Heart right ventricle (tissue), 16 donors: ENCODE measurements at regions not wholly inside any gene's neighbourhood (a gene's known extent, or its start where the extent isn't known, plus 50 kb on each side); places are given as distances from the start of the nearest gene placed in this dataset.

Experiments used
- ATAC-seq, 8 donors: fragments of 200-7000 bp; cut with Tn5 transposase; one replicate each; pipeline ENCODE4 v1.9.1; 2020; ENCODE audit warnings: mild to moderate bottlenecking in 8 of 8, moderate library complexity in 8 of 8, moderate number of reproducible peaks in 1 of 8
- DNase-seq, 2 donors: peaks; one replicate each; pipeline ENCODE4 v3.0.0-alpha.2; 2020
- H3K27ac ChIP-seq, 10 donors: fragments of 200-600 bp; sonication (generic) in 2 of 10; one replicate each; pipeline versions ENCODE4 v1.5.0 to v1.8.0; 2020 to 2022; ENCODE audit warnings: mild to moderate bottlenecking in 3 of 10
- H3K27me3 ChIP-seq, 7 donors: fragments of 200-600 bp; one replicate each; pipeline ENCODE4 v1.8.0; 2021 to 2022; ENCODE audit warnings: mild to moderate bottlenecking in 2 of 7
- H3K36me3 ChIP-seq, 9 donors: fragments of 200-600 bp; sonication (generic) in 1 of 9; one replicate each; pipeline versions ENCODE4 v1.5.0 to v1.8.0; 2020 to 2022; ENCODE audit warnings: mild to moderate bottlenecking in 2 of 9
- H3K4me1 ChIP-seq, 9 donors: fragments of 200-600 bp; sonication (generic) in 1 of 9; one replicate each; pipeline versions ENCODE4 v1.5.0 to v1.8.0; 2020 to 2022; ENCODE audit warnings: mild to moderate bottlenecking in 4 of 9
- H3K4me3 ChIP-seq, 10 donors: fragments of 200-600 bp; sonication (generic) in 2 of 10; one replicate each; pipeline versions ENCODE4 v1.5.0 to v1.8.0; 2020 to 2022; ENCODE audit warnings: mild to moderate bottlenecking in 7 of 10, moderate library complexity in 2 of 10
- H3K9me3 ChIP-seq, 11 donors: fragments of 200-600 bp in 10 of 11; sonication (generic) in 2 of 11; one replicate each; pipeline versions ENCODE4 v1.5.0 to v1.8.0; 2013 to 2022; ENCODE audit warnings: mild to moderate bottlenecking in 2 of 11, control low read depth in 1 of 11, moderate library complexity in 1 of 11
- WGBS, 2 donors: extraction: QIAGEN DNeasy Blood & Tissue Kit; methylation state at CpG; one replicate each; pipeline ENCODE4 v1.1.7; 2013; ENCODE audit warnings: inconsistent platforms in 1 of 2; 5-methylcytosine and 5-hydroxymethylcytosine counted together
- intact Hi-C, 10 donors: fragments of 100-400 bp; cut with DNase I; formaldehyde crosslinking; loops; one replicate each; pipeline versions ENCODE4 v1.11.1 to v1.14.2; 2022
- TF ChIP-seq, protein P1 (sequence below), 9 donors: fragments of 200-600 bp; sonication (generic) in 2 of 9; IDR thresholded peaks; one replicate each; pipeline versions ENCODE4 v1.5.0 to v1.8.0; 2021 to 2022; ENCODE audit warnings: antibody characterized with exemption in 9 of 9, mild to moderate bottlenecking in 5 of 9, moderate library complexity in 1 of 9
- donor health status: Arrhythmogenic right ventricular cardiomyopathy.
- donor health status: ischemic (EF 13 %, LVEDD 7.1; RV severe dilation, severe dysfunction).
- donor health status: healthy with polysubstance abuse.
- donor health status: DM: no; HTN: yes; CAD: no.
- donor health status: DM: no; HTN: no; CAD: no.
- donor health status: ischemic (EF 25% LVEDD 6.9; RV normal size, moderate dysfunction).
- donor health status: ischemic (EF 25% LVEDD 5.7; RV mildly dilated, moderate dysfunction).
- donor health status: healthy.
- donor health status: DM: yes; HTN: yes; CAD: no.
- donor health status: Ischemic cardiomyopathy.
- donor health status: ischemic (EF 35%, LVEDD 5.7; RV mildly dilated, moderate dysfunction).
- donor health status: nonischemic (EF 11% LVEDD 7.7; RV severe dilation, severe dysfunction).
- donor health status: DM: yes; HTN: yes; CAD: no.
- donor health status: PGD.
- donor health status: ischemic (EF 29% LVEDD 5.4; RV normal size, mild dysfunction).
- donor health status: nonischemic (EF 23%, LVEDD 6.1; RV moderate dilation, normal function).

- Histone ChIP-seq H3K27me3 (peaks cover 0 to 8% (median 0%) of the 10 kb centered on the region in 7 donors), H3K27ac (no peak overlapping the region), H3K4me3 (no peak overlapping the region), H3K9me3 (peaks cover 0 to 11% (median 0%) of the 10 kb centered on the region in 11 donors), H3K36me3 (no peaks in the 10 kb centered on the region), H3K4me1 (no peaks in the 10 kb centered on the region)
- no peak for ATAC-seq
- TF ChIP-seq, protein P1, sequence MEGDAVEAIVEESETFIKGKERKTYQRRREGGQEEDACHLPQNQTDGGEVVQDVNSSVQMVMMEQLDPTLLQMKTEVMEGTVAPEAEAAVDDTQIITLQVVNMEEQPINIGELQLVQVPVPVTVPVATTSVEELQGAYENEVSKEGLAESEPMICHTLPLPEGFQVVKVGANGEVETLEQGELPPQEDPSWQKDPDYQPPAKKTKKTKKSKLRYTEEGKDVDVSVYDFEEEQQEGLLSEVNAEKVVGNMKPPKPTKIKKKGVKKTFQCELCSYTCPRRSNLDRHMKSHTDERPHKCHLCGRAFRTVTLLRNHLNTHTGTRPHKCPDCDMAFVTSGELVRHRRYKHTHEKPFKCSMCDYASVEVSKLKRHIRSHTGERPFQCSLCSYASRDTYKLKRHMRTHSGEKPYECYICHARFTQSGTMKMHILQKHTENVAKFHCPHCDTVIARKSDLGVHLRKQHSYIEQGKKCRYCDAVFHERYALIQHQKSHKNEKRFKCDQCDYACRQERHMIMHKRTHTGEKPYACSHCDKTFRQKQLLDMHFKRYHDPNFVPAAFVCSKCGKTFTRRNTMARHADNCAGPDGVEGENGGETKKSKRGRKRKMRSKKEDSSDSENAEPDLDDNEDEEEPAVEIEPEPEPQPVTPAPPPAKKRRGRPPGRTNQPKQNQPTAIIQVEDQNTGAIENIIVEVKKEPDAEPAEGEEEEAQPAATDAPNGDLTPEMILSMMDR (IDR thresholded peaks at IDR 0.05): no peak
- WGBS, 2 donors: 78 to 79% methylated on average over 4 of the region's 4 CpGs
- intact Hi-C loops: no loop called here
- DNase-seq: no peak
Measured at GRCh38 chr18:51731070-51731469, 533.6 kb upstream of the MEX3C start.

GRCh38 chr18:51734576-51734975, 537.1 kb upstream of the MEX3C start:
- no peaks in the 10 kb centered on the region for H3K4me1 ChIP-seq
- 78 to 85% methylated on average over 3 of the region's 3 CpGs for WGBS, 2 donors
- no peak for ATAC-seq

GRCh38 chr18:51739044-51739666, 541.7 kb upstream of the MEX3C start:
- Histone ChIP-seq H3K36me3 (no peaks in the 10 kb centered on the region), H3K4me1 (no peaks in the 10 kb centered on the region), H3K27ac (no peak overlapping the region), H3K4me3 (no peak overlapping the region), H3K9me3 (peaks cover 0 to 8% (median 0%) of the 10 kb centered on the region in 11 donors), H3K27me3 (no peaks in the 10 kb centered on the region)
- DNase-seq: no peak
- intact Hi-C loops: no loop called here
- WGBS, 2 donors: 81 to 91% methylated on average over 2 of the region's 2 CpGs
- ATAC-seq: no peak
- TF ChIP-seq, protein P1 (IDR thresholded peaks at IDR 0.05): no peak

More at GRCh38 chr18:51734576-51734975, 537.1 kb upstream of the MEX3C start:
- Histone ChIP-seq H3K36me3 (no peaks in the 10 kb centered on the region), H3K4me3 (no peak overlapping the region), H3K27ac (no peak overlapping the region), H3K9me3 (no peaks in the 10 kb centered on the region), H3K27me3 (peaks cover 0 to 8% (median 0%) of the 10 kb centered on the region in 7 donors)
- intact Hi-C loops: no loop called here
- no peak for DNase-seq
- TF ChIP-seq, protein P1 (IDR thresholded peaks at IDR 0.05): no peak

- Histone ChIP-seq H3K4me1 (no peaks in the 10 kb centered on the region), H3K27me3 (peaks cover 0 to 5% (median 0%) of the 10 kb centered on the region in 7 donors), H3K27ac (no peak overlapping the region), H3K9me3 (peaks cover 0 to 3% (median 0%) of the 10 kb centered on the region in 11 donors), H3K4me3 (no peak overlapping the region), H3K36me3 (no peaks in the 10 kb centered on the region)
- DNase-seq: no peak
- no peak for ATAC-seq
- WGBS, 2 donors: 77 to 81% methylated on average over 4 of the region's 4 CpGs
- TF ChIP-seq, protein P1 (IDR thresholded peaks at IDR 0.05): no peak
- intact Hi-C loops: no loop called here
Measured at GRCh38 chr18:51751901-51752300, 554.4 kb upstream of the MEX3C start.
